GM10248 (cell line): ENCODE measurements at regions not wholly inside any gene's neighbourhood (a gene's known extent, or its start where the extent isn't known, plus 50 kb on each side); places are given as distances from the start of the nearest gene placed in this dataset.

Experiments used
- CTCF ChIA-PET: fragments of 300-600 bp; sonication (Branson Sonifier 250); formaldehyde crosslinking; extraction: SDS; loops from one replicate; lab custom pipeline; 2021; ENCODE audit warnings: antibody characterized with exemption; lab: Yijun Ruan, JAX
- POLR2A ChIA-PET: fragments of 350-650 bp; sonication (Branson Sonifier 250); formaldehyde crosslinking; extraction: SDS; loops from one replicate; lab custom pipeline; 2020; ENCODE audit warnings: antibody characterized with exemption; lab: Yijun Ruan, JAX
- DNase-seq: peaks from one replicate; pipeline ENCODE4 v3.0.0; 2012; ENCODE audit errors: extremely low spot score
- TF ChIP-seq, protein P1 (sequence below): IDR thresholded peaks from 2 replicates; pipeline ENCODE4 v1.5.1; 2012; ENCODE audit warnings: mild to moderate bottlenecking, low read depth; ENCODE audit errors: extremely low read depth, missing control alignments, control extremely low read depth

DNA sequence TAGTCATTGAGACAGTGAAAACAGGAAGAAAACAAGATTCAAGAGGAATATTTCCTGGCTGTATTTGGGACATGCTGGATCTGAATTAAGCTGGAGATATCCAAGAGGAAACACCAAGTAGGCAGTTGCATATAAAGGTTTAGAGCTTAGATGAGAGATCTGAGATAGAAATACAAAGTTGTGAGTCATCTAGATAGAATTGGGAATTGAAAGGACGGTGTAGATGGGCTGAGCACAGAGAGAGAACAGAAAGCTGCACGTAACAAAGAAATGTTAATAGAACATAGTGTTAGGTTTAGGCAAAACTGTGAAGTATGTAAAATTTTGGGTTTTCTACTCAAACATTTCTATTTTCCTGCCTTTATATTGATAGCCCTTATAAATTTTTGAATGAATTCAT lies 218.5 kb upstream of the TMEM196 start:
- ChIA-PET POLR2A (no interaction called here), CTCF (interaction anchor here (1.0 to 2.1 kb wide), 5 partner anchors 10 to 319 kb away, joined by 3 to 10 read pairs (median 3); no protein-coding TSS in a partner anchor)
- TF ChIP-seq, protein P1, sequence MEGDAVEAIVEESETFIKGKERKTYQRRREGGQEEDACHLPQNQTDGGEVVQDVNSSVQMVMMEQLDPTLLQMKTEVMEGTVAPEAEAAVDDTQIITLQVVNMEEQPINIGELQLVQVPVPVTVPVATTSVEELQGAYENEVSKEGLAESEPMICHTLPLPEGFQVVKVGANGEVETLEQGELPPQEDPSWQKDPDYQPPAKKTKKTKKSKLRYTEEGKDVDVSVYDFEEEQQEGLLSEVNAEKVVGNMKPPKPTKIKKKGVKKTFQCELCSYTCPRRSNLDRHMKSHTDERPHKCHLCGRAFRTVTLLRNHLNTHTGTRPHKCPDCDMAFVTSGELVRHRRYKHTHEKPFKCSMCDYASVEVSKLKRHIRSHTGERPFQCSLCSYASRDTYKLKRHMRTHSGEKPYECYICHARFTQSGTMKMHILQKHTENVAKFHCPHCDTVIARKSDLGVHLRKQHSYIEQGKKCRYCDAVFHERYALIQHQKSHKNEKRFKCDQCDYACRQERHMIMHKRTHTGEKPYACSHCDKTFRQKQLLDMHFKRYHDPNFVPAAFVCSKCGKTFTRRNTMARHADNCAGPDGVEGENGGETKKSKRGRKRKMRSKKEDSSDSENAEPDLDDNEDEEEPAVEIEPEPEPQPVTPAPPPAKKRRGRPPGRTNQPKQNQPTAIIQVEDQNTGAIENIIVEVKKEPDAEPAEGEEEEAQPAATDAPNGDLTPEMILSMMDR: no peak
- no peak for DNase-seq

DNA sequence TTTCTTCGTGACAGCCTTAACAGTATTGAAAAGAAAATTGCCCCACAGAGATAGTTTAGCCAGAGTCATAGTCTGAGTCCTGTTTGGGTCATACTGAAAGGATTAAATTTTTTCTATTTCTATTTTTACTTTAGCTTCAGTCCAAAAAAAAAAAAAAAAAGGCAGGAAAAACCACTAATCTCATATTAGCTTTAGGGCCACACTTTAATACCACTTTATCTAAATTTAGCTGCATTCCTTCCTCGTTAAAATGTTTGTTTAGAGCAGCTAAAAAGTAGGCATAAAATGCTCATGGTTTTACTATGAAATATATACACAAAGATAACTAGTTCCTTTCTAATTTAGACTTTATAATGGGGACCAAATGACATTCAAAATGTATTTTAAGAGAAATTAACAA lies 216.5 kb upstream of the TMEM196 start:
- DNase-seq: no peak
- TF ChIP-seq, protein P1: no peak
- POLR2A ChIA-PET: interaction anchor here (0.6 kb wide), 1 partner anchor 510 kb away, joined by 3 read pairs; no protein-coding TSS in a partner anchor
- CTCF ChIA-PET: no interaction called here

DNA sequence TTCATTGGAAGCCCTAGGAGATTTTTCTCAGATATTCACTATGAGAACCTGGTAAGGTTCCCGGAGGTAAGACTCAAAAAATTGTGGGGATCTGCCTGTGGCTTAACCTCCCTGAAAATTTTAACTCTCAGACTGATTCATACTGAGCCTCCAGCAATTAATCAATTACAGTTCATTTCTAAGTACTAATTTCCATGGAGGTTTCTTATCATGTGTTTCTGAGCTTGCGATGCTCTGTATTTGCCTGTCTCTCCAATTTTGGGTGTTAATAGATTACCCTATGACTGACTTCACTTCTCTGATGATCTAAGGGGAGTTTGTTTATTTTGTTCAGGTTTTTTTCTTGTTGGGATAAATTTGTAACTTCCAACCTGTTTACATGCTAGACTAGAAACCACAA lies 215.4 kb upstream of the TMEM196 start:
- ChIA-PET CTCF (no interaction called here), POLR2A (no interaction called here)
- DNase-seq: no peak
- TF ChIP-seq, protein P1: no peak

DNA sequence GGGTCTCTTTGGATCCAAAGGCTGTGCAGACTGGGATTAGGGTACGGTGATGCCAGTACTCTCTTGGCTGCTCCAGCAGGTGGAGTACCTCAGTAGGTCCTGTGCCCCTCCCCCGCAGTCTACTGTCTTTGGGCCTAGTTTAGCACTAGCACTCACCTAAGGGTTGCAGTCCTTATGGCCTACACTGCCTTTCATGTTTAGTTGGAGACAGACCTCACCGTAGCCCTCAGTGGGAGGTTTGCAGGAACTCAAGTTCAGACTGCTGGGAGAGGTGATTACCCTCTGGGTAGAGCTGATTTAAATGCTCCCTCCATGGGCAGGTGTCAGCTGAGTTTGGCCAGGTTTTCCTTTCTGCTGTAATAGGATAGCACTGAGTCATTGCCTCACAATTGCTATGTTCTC lies 210.8 kb upstream of the TMEM196 start:
- POLR2A ChIA-PET: no interaction called here
- no peak for DNase-seq
- TF ChIP-seq, protein P1: no peak
- CTCF ChIA-PET: interaction anchor here (1.3 to 2.2 kb wide), 6 partner anchors 128 to 614 kb away, joined by 4 to 9 read pairs (median 6); partner anchors contain the start of gene POLR1F

DNA sequence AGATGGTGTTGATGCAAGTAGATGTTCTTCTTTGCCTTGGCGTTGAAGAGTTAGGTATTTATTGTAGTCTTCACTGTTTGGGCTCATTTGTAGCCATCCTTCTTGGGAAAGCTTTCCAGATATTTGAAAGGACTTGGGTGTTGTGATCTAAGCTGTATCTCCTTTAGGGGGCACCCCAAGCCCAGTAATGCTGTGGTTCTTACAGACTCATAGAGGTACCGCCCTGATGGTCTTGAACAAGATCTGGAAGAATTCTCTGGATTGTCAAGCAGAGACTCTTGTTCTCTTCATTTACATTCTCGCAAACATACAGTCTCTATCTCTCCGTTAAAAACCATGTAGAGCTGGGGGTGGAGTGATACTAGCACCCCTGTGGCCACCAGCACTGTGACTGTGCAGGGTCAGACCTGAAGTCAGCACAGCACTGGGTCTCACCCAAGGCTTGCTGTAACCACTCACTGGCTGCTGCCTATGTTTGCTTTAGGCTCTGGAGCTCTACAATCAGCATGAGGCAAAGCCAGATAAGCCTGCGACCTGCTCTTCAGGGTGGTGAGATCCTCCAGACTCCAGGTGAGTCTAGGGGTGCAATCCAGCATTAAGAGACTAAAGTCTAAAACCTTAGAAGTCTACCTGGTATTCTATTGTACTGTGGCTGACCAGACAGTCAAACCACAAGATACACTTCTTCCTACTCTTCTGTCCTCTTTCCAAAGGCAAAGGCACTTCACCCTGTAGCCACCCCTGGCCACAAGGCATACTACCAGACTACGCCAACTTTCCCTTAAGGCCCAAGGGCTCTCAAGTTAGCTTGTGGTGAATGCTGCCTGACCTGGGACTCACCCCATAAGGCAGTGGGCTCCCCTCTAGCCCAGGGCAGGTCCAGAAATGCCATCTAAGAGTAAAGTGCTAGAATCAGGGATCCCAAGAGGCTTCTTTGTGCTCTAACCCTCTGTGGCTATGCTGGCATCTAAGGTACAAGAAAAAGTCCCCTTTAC lies 209.7 kb upstream of the TMEM196 start:
- DNase-seq: no peak
- POLR2A ChIA-PET: no interaction called here
- CTCF ChIA-PET: interaction anchor here (0.6 to 2.7 kb wide), 34 partner anchors 8 to 815 kb away, joined by 3 to 12 read pairs (median 4); partner anchors contain the start of genes MACC1 and POLR1F
- TF ChIP-seq, protein P1: peak; percentile 56

DNA sequence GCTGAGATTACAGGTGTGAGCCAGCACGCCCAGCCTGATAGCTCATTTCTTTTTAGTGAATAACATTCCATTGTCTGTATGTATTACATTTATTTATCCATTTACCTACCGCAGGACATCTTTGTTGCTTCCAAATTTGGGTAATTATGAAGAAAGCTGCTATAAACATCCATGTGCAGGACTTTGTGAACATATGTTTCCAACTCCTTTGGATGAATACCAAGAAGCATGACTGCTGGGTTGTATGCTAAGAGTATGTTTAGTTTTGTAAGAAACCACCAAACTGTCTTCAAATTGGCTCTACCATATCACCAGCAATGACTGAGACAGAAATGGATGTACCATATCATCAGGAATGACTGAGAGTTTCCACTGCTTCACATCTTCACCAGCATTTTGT lies 200.2 kb upstream of the TMEM196 start:
- TF ChIP-seq, protein P1: no peak
- ChIA-PET CTCF (interaction anchor here (1.0 to 2.2 kb wide), 2 partner anchors 9 to 11 kb away, joined by 5 to 9 read pairs; no protein-coding TSS in a partner anchor), POLR2A (no interaction called here)

More for the DNA sequence above, 200.2 kb upstream of the TMEM196 start:
- no peak for DNase-seq
